H1 (cell line): ENCODE measurements at regions not wholly inside any gene's neighbourhood (a gene's known extent, or its start where the extent isn't known, plus 50 kb on each side); places are given as distances from the start of the nearest gene placed in this dataset.

ENCODE experiments used
- CTCF ChIA-PET: fragments of 300-600 bp; sonication (Branson Sonifier 250); formaldehyde crosslinking; loops from one replicate; lab custom pipeline; 2021; ENCODE audit not compliant: partially characterized antibody; lab: Charles Lee
- POLR2A ChIA-PET: fragments of 300-600 bp; sonication (Branson Sonifier 250); formaldehyde crosslinking; loops from one replicate; lab custom pipeline; 2021; ENCODE audit warnings: inconsistent platforms; ENCODE audit not compliant: partially characterized antibody; lab: Charles Lee
- DNase-seq, 2 experiments: peaks; one replicate each; pipeline versions ENCODE4 v3.0.0 to v3.0.0-alpha.2; 2010 to 2022; ENCODE audit warnings: low spot score in 2 of 2, low read depth in 1 of 2, mixed read lengths in 1 of 2
- FAIRE-seq: peaks from 2 replicates; lab custom pipeline; 2011; peaks lifted over from hg19 to GRCh38; lab: Jason Lieb, UNC
- H2AFZ ChIP-seq: 2 replicates; pipeline ENCODE4 v1.8.1; 2012; ENCODE audit warnings: low read length, inconsistent platforms
- H2AK5ac ChIP-seq: 2 replicates; pipeline ENCODE4 v1.6.1; 2013; ENCODE audit warnings: low read depth, low read length
- H2BK120ac ChIP-seq: replicated peaks from 2 replicates; pipeline ENCODE3; 2013; ENCODE audit warnings: low read depth, low read length, inconsistent platforms
- H2BK12ac ChIP-seq: 2 replicates; pipeline ENCODE4 v1.6.1; 2013; ENCODE audit warnings: low read depth, low read length
- H2BK15ac ChIP-seq: 2 replicates; pipeline ENCODE4 v1.6.1; 2013; ENCODE audit warnings: low read length
- H2BK20ac ChIP-seq: 2 replicates; pipeline ENCODE4 v1.6.1; 2013; ENCODE audit warnings: low read length
- H2BK5ac ChIP-seq: 2 replicates; pipeline ENCODE4 v1.6.1; 2013; ENCODE audit warnings: low read depth, low read length
- H3K14ac ChIP-seq: 2 replicates; pipeline ENCODE4 v1.6.1; 2013; ENCODE audit warnings: inconsistent platforms; ENCODE audit not compliant: insufficient read length
- H3K18ac ChIP-seq: 2 replicates; pipeline ENCODE4 v1.6.1; 2013; ENCODE audit warnings: low read length; ENCODE audit errors: extremely low read depth
- H3K23ac ChIP-seq: 2 replicates; pipeline ENCODE4 v1.6.1; 2013; ENCODE audit warnings: inconsistent platforms; ENCODE audit not compliant: insufficient read length
- H3K23me2 ChIP-seq: 2 replicates; pipeline ENCODE4 v1.6.1; 2013; ENCODE audit warnings: low read depth, low read length
- H3K27ac ChIP-seq: 2 replicates; pipeline ENCODE4 v1.6.1; 2011; ENCODE audit warnings: low read depth, low read length, inconsistent platforms
- H3K27me3 ChIP-seq, 4 experiments: replicated peaks in 1 of 4; 1 replicate in 1 of 4; 2 replicates in 3 of 4; pipeline versions ENCODE4 v1.6.1 to v1.8.1; 2011 to 2013; ENCODE audit warnings: low read length in 3 of 4, mild to moderate bottlenecking in 3 of 4, inconsistent platforms in 2 of 4, mixed read lengths in 2 of 4, moderate library complexity in 1 of 4; ENCODE audit not compliant: control insufficient read depth in 3 of 4, insufficient read depth in 3 of 4; ENCODE audit errors: extremely low read depth in 1 of 4
- H3K36me3 ChIP-seq, 4 experiments: 2 replicates each; pipeline versions ENCODE4 v1.6.1 to v1.8.1; 2011 to 2013; ENCODE audit warnings: mild to moderate bottlenecking in 4 of 4, low read length in 3 of 4, moderate library complexity in 2 of 4, control low read depth in 1 of 4, inconsistent platforms in 1 of 4; ENCODE audit not compliant: insufficient read depth in 4 of 4, control insufficient read depth in 2 of 4
- H3K4ac ChIP-seq: replicated peaks from 2 replicates; pipeline ENCODE3; 2013; ENCODE audit warnings: low read length, low read depth, mixed read lengths, inconsistent platforms; ENCODE audit not compliant: insufficient read length
- H3K4me1 ChIP-seq, 4 experiments: replicated peaks in 1 of 4; 1 replicate in 1 of 4; 2 replicates in 3 of 4; pipeline versions ENCODE4 v1.6.1 to v1.8.1; 2011 to 2013; ENCODE audit warnings: low read length in 3 of 4, inconsistent platforms in 2 of 4, mixed read lengths in 1 of 4; ENCODE audit not compliant: insufficient read depth in 4 of 4, control insufficient read depth in 3 of 4
- H3K4me2 ChIP-seq, 2 experiments: 2 replicates each; pipeline versions ENCODE4 v1.6.1 to v1.8.1; 2011 to 2013; ENCODE audit warnings: low read depth in 2 of 2, low read length in 2 of 2, control low read depth in 1 of 2, inconsistent platforms in 1 of 2, mild to moderate bottlenecking in 1 of 2; ENCODE audit not compliant: insufficient read depth in 1 of 2
- H3K4me3 ChIP-seq, 4 experiments: fragments of 200-600, 300-600 bp in 1 of 4; sonication (generic), shearing (Covaris generic), sonication (Bioruptor Twin) in 1 of 4; 2 replicates each; pipeline versions ENCODE4 v1.5.1 to v1.8.1; 2011 to 2016; ENCODE audit warnings: low read length in 4 of 4, low read depth in 3 of 4, control low read depth in 2 of 4, inconsistent platforms in 2 of 4, mild to moderate bottlenecking in 2 of 4, mixed read lengths in 1 of 4, moderate library complexity in 1 of 4; ENCODE audit not compliant: insufficient read depth in 2 of 4; ENCODE audit errors: extremely low read depth in 1 of 4
- H3K56ac ChIP-seq: replicated peaks from 2 replicates; pipeline ENCODE3; 2013; ENCODE audit warnings: low read depth, mild to moderate bottlenecking, mixed read lengths, low read length, inconsistent platforms; ENCODE audit not compliant: insufficient read length
- H3K79me1 ChIP-seq: 2 replicates; pipeline ENCODE4 v1.6.1; 2013; ENCODE audit warnings: low read depth, low read length, control low read depth
- H3K79me2 ChIP-seq, 2 experiments: 2 replicates each; pipeline versions ENCODE4 v1.6.1 to v1.8.1; 2012 to 2013; ENCODE audit warnings: low read length in 2 of 2, mild to moderate bottlenecking in 2 of 2, inconsistent platforms in 1 of 2; ENCODE audit not compliant: insufficient read depth in 2 of 2, control insufficient read depth in 1 of 2
- H3K9ac ChIP-seq, 4 experiments: replicated peaks in 1 of 4; 1 replicate in 1 of 4; 2 replicates in 3 of 4; pipeline versions ENCODE4 v1.6.1 to v1.8.1; 2011 to 2013; ENCODE audit warnings: low read depth in 3 of 4, low read length in 3 of 4, control low read depth in 2 of 4, mild to moderate bottlenecking in 2 of 4, moderate library complexity in 2 of 4, inconsistent platforms in 1 of 4; ENCODE audit errors: extremely low read depth in 1 of 4
- H3K9me3 ChIP-seq, 2 experiments: 2 replicates each; pipeline versions ENCODE4 v1.6.1 to v1.8.1; 2012 to 2013; ENCODE audit warnings: mild to moderate bottlenecking in 2 of 2, moderate library complexity in 2 of 2, control low read depth in 1 of 2, inconsistent platforms in 1 of 2, low read depth in 1 of 2, low read length in 1 of 2, mixed read lengths in 1 of 2; ENCODE audit not compliant: insufficient read depth in 2 of 2
- H4K20me1 ChIP-seq, 2 experiments: replicated peaks in 1 of 2; 2 replicates each; pipeline versions ENCODE3 to v1.8.1; 2011 to 2013; ENCODE audit warnings: inconsistent platforms in 2 of 2, low read length in 2 of 2, mild to moderate bottlenecking in 1 of 2; ENCODE audit not compliant: insufficient read depth in 2 of 2, control insufficient read depth in 1 of 2
- H4K5ac ChIP-seq: 2 replicates; pipeline ENCODE4 v1.6.1; 2013; ENCODE audit warnings: low read length, low read depth, mixed read lengths, inconsistent platforms; ENCODE audit not compliant: insufficient read length
- H4K8ac ChIP-seq: 2 replicates; pipeline ENCODE4 v1.8.0; 2013; ENCODE audit warnings: mild to moderate bottlenecking, moderate library complexity, low read length, inconsistent platforms; ENCODE audit not compliant: insufficient read depth; ENCODE audit errors: extremely low read depth
- H4K91ac ChIP-seq: replicated peaks from 2 replicates; pipeline ENCODE3; 2013; ENCODE audit warnings: low read length, mixed read lengths, inconsistent platforms; ENCODE audit not compliant: insufficient read length
- CHD2 ChIP-seq: IDR thresholded peaks from 2 replicates; pipeline ENCODE4 v1.6.1; 2012; ENCODE audit warnings: low read length, improper control_type of control experiment
- CREB1 ChIP-seq: IDR thresholded peaks from 2 replicates; pipeline ENCODE4 v1.6.1; 2012; ENCODE audit warnings: inconsistent platforms
- CTBP2 ChIP-seq: IDR thresholded peaks from 2 replicates; pipeline ENCODE4 v1.7.0; 2011; ENCODE audit warnings: borderline replicate concordance, mild to moderate bottlenecking, moderate library complexity, mixed read lengths, low read length; ENCODE audit not compliant: insufficient read depth, insufficient read length
- GABPA ChIP-seq: IDR thresholded peaks from 2 replicates; pipeline ENCODE4 v1.6.1; 2011; ENCODE audit warnings: mild to moderate bottlenecking, low read length, moderate library complexity, borderline replicate concordance; ENCODE audit not compliant: insufficient read depth
- POLR2A ChIP-seq, 2 experiments: IDR thresholded peaks; 1 replicate in 1 of 2; 2 replicates in 1 of 2; pipeline ENCODE4 v1.6.1; 2011; ENCODE audit warnings: low read depth in 2 of 2, low read length in 2 of 2, mild to moderate bottlenecking in 2 of 2; ENCODE audit errors: control extremely low read depth in 1 of 2
- POU5F1 ChIP-seq: IDR thresholded peaks from 2 replicates; pipeline ENCODE4 v1.6.1; 2011; ENCODE audit warnings: low read depth, mild to moderate bottlenecking, low read length, moderate library complexity
- RAD21 ChIP-seq, 2 experiments: IDR thresholded peaks in 1 of 2; conservative IDR thresholded peaks in 1 of 2; 2 replicates each; pipeline ENCODE4 v1.6.1; 2011; ENCODE audit warnings: low read depth in 2 of 2, low read length in 2 of 2, improper control_type of control experiment in 1 of 2, inconsistent platforms in 1 of 2, mild to moderate bottlenecking in 1 of 2, moderate library complexity in 1 of 2
- SP2 ChIP-seq: IDR thresholded peaks from 2 replicates; pipeline ENCODE4 v1.6.1; 2012; ENCODE audit warnings: mild to moderate bottlenecking, low read length, inconsistent platforms
- SRF ChIP-seq: IDR thresholded peaks from 2 replicates; pipeline ENCODE4 v1.6.1; 2011; ENCODE audit warnings: mild to moderate bottlenecking, low read depth, low read length, moderate library complexity
- SUZ12 ChIP-seq: fragments of 200-600 bp; sonication (generic); IDR thresholded peaks from 2 replicates; pipeline ENCODE4 v1.6.1; 2012; ENCODE audit warnings: mild to moderate bottlenecking, inconsistent platforms, low read length, moderate library complexity, mixed read lengths
- ZNF274 ChIP-seq: IDR thresholded peaks from 2 replicates; pipeline ENCODE4 v1.7.0; 2012; ENCODE audit warnings: low read length, borderline replicate concordance; ENCODE audit errors: extremely low read depth
- TF ChIP-seq, protein P1 (sequence below): IDR thresholded peaks from 2 replicates; pipeline ENCODE4 v1.6.1; 2011; ENCODE audit warnings: low read depth, mild to moderate bottlenecking, low read length; ENCODE audit not compliant: insufficient read depth
- TF ChIP-seq, protein P2 (sequence below), 3 experiments: IDR thresholded peaks; 1 replicate in 2 of 3; 2 replicates in 1 of 3; pipeline versions ENCODE4 v1.5.1 to v1.6.1; 2011; ENCODE audit warnings: low read length in 3 of 3, mild to moderate bottlenecking in 3 of 3, inconsistent platforms in 2 of 3, low read depth in 1 of 3, moderate library complexity in 1 of 3; ENCODE audit not compliant: insufficient read depth in 1 of 3; ENCODE audit errors: control extremely low read depth in 1 of 3

DNA sequence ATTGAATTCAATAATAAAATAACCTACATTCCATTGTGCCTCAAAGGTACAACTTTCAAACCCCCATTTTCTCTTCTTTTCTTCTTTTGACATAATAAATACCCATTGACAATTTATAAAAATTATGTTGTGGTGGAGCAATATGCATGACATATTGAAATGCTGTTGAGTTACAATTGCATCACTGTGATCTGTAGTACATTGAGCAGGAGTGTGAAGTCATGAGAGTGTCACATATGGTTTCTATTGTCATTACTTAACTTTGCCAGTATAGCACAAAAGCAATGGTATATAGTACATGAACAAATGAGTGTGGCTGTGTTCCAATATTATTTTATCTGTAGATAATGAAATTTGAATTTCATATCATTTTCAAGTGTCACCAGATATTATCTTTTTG is 441.3 kb downstream of the GJA1 start:
- no peak overlapping the region for H3K18ac ChIP-seq
- H4K8ac ChIP-seq, result no peak overlapping the region
- no peak overlapping the region for H3K56ac ChIP-seq
- no peak overlapping the region for H3K14ac ChIP-seq
- H3K27ac ChIP-seq, result no peak overlapping the region
- H3K4ac ChIP-seq, result no peak overlapping the region
- no peak overlapping the region for H2BK20ac ChIP-seq
- H4K91ac ChIP-seq, result no peak overlapping the region
- TF ChIP-seq, protein P1, sequence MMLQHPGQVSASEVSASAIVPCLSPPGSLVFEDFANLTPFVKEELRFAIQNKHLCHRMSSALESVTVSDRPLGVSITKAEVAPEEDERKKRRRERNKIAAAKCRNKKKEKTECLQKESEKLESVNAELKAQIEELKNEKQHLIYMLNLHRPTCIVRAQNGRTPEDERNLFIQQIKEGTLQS, result no peak
- TF ChIP-seq CREB1, result no peak
- no peak for TF ChIP-seq CTBP2
- TF ChIP-seq CHD2, result no peak
- TF ChIP-seq, protein P2, sequence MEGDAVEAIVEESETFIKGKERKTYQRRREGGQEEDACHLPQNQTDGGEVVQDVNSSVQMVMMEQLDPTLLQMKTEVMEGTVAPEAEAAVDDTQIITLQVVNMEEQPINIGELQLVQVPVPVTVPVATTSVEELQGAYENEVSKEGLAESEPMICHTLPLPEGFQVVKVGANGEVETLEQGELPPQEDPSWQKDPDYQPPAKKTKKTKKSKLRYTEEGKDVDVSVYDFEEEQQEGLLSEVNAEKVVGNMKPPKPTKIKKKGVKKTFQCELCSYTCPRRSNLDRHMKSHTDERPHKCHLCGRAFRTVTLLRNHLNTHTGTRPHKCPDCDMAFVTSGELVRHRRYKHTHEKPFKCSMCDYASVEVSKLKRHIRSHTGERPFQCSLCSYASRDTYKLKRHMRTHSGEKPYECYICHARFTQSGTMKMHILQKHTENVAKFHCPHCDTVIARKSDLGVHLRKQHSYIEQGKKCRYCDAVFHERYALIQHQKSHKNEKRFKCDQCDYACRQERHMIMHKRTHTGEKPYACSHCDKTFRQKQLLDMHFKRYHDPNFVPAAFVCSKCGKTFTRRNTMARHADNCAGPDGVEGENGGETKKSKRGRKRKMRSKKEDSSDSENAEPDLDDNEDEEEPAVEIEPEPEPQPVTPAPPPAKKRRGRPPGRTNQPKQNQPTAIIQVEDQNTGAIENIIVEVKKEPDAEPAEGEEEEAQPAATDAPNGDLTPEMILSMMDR (IDR thresholded peaks at IDR 0.05; ENCODE audit: control extremely low read depth in 1 of 3, insufficient read depth in 1 of 3, low read depth in 1 of 3, low read length in 3 of 3), result no peak
- no peak for TF ChIP-seq POU5F1
- TF ChIP-seq ZNF274, result no peak
- no peak for TF ChIP-seq SRF
- no peak for TF ChIP-seq SUZ12
- no peak for TF ChIP-seq GABPA
- no peak for TF ChIP-seq POLR2A (IDR thresholded peaks at IDR 0.05; ENCODE audit: control extremely low read depth in 1 of 2, low read depth in 2 of 2, low read length in 2 of 2)
- no peak for TF ChIP-seq RAD21 (IDR thresholded peaks at IDR 0.05 in 1 of 2, conservative IDR thresholded peaks at IDR 0.05 in 1 of 2; ENCODE audit: low read depth in 2 of 2, low read length in 2 of 2)
- TF ChIP-seq SP2, result no peak
- CTCF ChIA-PET, result interaction anchor here (0.6 to 0.7 kb wide), 2 partner anchors 334 to 857 kb away, joined by 3 read pairs; no protein-coding TSS in a partner anchor
- H3K9me3 ChIP-seq, result peaks cover 0 to 3% of the 10 kb centered on the region in 2 experiments; a peak in 1 of 4 replicates
- H2BK120ac ChIP-seq, result no peak overlapping the region
- H2AK5ac ChIP-seq, result no peak overlapping the region
- H3K23ac ChIP-seq, result no peak overlapping the region
- H3K27me3 ChIP-seq, result no peaks in the 10 kb centered on the region
- H3K79me1 ChIP-seq, result no peaks in the 10 kb centered on the region
- no peak overlapping the region for H3K9ac ChIP-seq
- H3K36me3 ChIP-seq, result no peaks in the 10 kb centered on the region
- H3K4me1 ChIP-seq, result no peaks in the 10 kb centered on the region
- FAIRE-seq, result no peak
- H2BK15ac ChIP-seq, result no peak overlapping the region
- H3K23me2 ChIP-seq, result no peaks in the 10 kb centered on the region
- no peak overlapping the region for H2AFZ ChIP-seq
- no peak overlapping the region for H2BK12ac ChIP-seq
- no peak overlapping the region for H3K4me2 ChIP-seq
- H2BK5ac ChIP-seq, result no peak overlapping the region
- POLR2A ChIA-PET, result no interaction called here
- no peak overlapping the region for H3K4me3 ChIP-seq
- no peak overlapping the region for H4K5ac ChIP-seq
- H4K20me1 ChIP-seq, result no peaks in the 10 kb centered on the region
- no peaks in the 10 kb centered on the region for H3K79me2 ChIP-seq
- DNase-seq, result no peak
